Skeletal muscle satellite cell (primary cell): ENCODE measurements at regions not wholly inside any gene's neighbourhood (a gene's known extent, or its start where the extent isn't known, plus 50 kb on each side); places are given as distances from the start of the nearest gene placed in this dataset.

Source experiments
- H3K27me3 ChIP-seq: 2 replicates; pipeline ENCODE4 v1.7.0; 2013; ENCODE audit warnings: low read length; ENCODE audit not compliant: control insufficient read depth, insufficient read depth
- H3K36me3 ChIP-seq: 2 replicates; pipeline ENCODE4 v1.7.0; 2013; ENCODE audit warnings: mild to moderate bottlenecking, control low read depth, low read length; ENCODE audit not compliant: insufficient read depth
- H3K4me1 ChIP-seq: 2 replicates; pipeline ENCODE4 v1.7.0; 2013; ENCODE audit warnings: low read length; ENCODE audit not compliant: control insufficient read depth, insufficient read depth
- H3K4me2 ChIP-seq: 2 replicates; pipeline ENCODE4 v1.7.0; 2013; ENCODE audit warnings: mild to moderate bottlenecking, low read length
- H3K4me3 ChIP-seq: 2 replicates; pipeline ENCODE4 v1.7.0; 2013; ENCODE audit warnings: low read length
- H3K9ac ChIP-seq: 2 replicates; pipeline ENCODE4 v1.7.0; 2013; ENCODE audit warnings: mild to moderate bottlenecking, low read depth, low read length, moderate library complexity
- H3K9me3 ChIP-seq: replicated peaks from 2 replicates; pipeline ENCODE4 v1.7.0; 2013; ENCODE audit warnings: mild to moderate bottlenecking, control low read depth, low read length

DNA sequence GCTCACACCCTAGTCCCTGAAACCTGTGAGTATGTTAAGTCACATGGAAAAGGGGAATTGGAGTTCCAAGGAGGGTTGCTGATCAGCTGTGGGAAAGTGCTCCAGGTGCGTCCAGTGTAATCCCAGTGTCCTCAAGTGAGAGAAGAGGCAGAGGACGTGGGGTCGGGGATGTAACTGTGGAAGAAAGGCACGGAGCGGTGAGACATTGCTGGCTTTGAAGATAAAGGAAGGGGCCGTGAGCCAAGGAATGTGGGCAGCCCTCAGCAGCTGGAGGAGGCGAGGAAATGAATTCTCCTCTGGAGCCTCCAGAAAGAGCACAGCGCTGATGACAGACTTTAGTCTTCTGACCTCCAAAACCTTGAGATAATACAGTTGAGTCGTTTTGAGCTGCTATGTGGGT, 191.6 kb upstream of the TMEM132C start:
- Histone ChIP-seq H3K9ac (no peak overlapping the region), H3K9me3 (no peaks in the 10 kb centered on the region), H3K4me2 (no peak overlapping the region), H3K4me1 (peaks cover 29% of the 10 kb centered on the region), H3K27me3 (no peaks in the 10 kb centered on the region), H3K4me3 (no peak overlapping the region), H3K36me3 (no peaks in the 10 kb centered on the region)

DNA sequence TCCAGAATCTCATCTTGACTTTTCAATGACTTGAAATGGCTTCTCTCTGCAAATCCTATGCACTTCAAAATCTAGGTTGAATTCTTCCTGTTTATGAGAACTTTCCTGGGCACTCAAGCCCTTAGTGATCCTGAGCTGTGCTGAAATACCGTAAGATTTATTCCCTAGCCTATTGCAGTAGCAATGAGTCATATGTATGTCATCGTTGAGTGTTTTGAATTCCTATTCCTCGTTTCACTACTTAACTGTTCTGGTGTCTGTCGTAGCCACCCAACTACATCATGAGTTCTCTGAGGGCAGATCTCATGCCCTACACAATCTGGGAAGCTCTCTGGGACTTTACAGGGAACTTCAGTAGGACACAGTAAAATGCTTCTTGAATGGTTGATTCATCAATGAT, 190.8 kb upstream of the TMEM132C start:
- no peak overlapping the region for H3K9ac ChIP-seq
- H3K4me1 ChIP-seq, result peaks cover 29% of the 10 kb centered on the region
- no peak overlapping the region for H3K4me2 ChIP-seq
- no peaks in the 10 kb centered on the region for H3K36me3 ChIP-seq
- H3K27me3 ChIP-seq, result no peaks in the 10 kb centered on the region
- H3K9me3 ChIP-seq, result no peaks in the 10 kb centered on the region
- no peak overlapping the region for H3K4me3 ChIP-seq

DNA sequence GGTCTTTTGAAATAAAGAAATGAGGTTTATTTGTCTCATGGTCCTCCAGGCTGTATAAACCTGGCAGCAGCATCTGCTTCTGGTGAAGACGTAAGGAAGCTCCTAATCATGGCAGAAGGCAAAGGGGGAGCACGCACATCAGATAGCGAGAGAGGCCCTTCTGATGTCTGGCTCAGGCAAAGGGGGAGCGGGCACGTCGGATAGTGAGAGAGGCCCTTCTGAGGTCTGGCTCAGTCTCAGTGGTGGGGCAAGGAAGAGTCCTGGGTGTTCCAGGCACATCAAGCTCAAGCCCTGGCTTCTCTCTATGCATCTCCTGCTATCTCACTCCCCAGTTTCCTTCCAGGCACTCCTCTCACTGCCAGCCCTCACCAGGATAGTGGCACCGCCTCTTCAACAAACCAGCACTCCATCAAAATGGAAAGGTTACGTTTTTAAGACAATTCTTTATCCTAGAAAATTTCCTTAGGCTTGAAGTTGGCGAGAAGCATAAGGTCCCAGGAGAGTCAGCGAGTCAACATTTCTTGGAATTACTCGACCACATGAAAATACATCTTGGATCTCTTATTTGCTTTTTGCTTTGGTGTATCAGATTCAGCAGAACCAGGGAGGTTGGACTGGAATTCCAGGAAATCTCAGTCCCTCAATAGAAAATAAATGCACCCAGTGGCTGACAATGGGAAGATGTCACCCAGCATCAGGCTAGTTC, 189.6 kb upstream of the TMEM132C start:
- H3K9ac ChIP-seq, result no peak overlapping the region
- H3K36me3 ChIP-seq, result no peaks in the 10 kb centered on the region
- H3K4me3 ChIP-seq, result no peak overlapping the region
- H3K27me3 ChIP-seq, result no peaks in the 10 kb centered on the region
- no peaks in the 10 kb centered on the region for H3K9me3 ChIP-seq
- H3K4me2 ChIP-seq, result no peak overlapping the region
- H3K4me1 ChIP-seq, result peaks cover 29% of the 10 kb centered on the region

DNA sequence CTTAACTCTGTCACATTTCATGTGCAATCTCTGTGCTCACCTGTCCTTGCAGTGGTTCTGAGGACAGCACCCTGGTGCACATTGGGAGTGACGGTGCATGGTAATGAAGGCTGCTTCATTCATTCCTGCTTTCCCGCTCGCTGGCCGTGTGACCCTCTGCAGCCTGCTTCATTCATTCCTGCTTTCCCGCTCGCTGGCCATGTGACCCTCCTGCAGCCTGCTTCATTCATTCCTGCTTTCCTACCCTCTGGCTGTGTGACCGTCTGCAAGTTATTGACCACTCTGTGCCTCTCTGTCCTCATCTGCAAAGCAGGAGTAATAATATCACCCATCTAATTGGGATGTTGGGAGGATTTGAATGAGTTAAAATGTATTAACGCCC, 189.1 kb upstream of the TMEM132C start:
- H3K4me3 ChIP-seq, result no peak overlapping the region
- no peak overlapping the region for H3K4me2 ChIP-seq
- peaks cover 29% of the 10 kb centered on the region for H3K4me1 ChIP-seq
- no peak overlapping the region for H3K9ac ChIP-seq
- H3K36me3 ChIP-seq, result no peaks in the 10 kb centered on the region
- no peaks in the 10 kb centered on the region for H3K9me3 ChIP-seq
- no peaks in the 10 kb centered on the region for H3K27me3 ChIP-seq

DNA sequence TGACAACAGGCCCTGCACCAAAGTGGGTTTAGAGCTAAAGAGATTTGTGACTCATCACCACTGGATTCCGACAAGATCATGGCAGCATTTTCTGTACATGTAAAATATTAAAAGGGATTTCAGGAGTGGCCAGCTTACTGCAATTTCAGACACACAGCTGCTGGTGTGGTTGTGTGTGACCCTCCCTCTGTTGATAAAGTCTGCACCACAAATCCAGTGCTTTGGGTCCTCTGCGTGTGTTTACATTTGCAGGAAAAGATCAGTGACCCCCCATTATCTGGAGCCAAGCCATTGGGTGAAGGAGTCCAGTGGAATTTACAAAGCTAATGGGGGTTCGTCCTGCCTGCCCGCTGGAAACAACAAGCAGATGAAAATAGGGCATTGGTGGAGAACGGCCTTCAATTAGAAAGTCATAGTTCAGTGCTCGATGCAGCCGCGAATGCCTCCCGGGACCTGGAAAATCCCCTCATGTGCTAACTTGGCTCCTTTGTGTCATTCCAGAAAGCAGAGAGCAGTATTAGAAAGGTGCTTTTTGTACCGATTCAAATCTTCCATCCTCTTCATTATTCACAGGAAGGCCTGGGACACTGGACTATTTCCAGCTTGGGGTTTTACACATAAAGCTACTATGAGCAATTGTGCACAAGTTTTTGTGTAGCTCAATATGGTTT, 188.5 kb upstream of the TMEM132C start:
- H3K4me2 ChIP-seq, result no peak overlapping the region
- peaks cover 29% of the 10 kb centered on the region for H3K4me1 ChIP-seq
- no peaks in the 10 kb centered on the region for H3K36me3 ChIP-seq
- H3K4me3 ChIP-seq, result no peak overlapping the region
- no peaks in the 10 kb centered on the region for H3K9me3 ChIP-seq
- H3K27me3 ChIP-seq, result no peaks in the 10 kb centered on the region
- H3K9ac ChIP-seq, result no peak overlapping the region

DNA sequence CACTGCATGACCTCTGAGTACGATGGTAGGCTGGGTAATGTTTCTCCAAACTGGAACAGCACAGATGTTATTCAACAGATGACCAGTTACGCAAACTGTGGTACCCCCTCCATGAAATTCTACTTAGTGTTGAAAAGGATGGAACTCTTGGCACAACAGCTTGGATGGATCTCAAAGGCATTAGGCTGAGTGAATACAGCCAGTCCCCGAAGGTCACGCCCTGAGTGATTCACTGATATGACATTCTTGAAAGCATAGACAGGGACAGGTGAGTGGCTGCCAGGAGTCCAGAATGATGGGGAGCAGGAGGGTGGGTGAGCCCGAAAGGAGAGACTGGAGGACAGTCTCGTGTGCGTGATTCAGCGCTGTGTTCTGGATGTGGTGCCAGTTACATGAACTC, 187.5 kb upstream of the TMEM132C start:
- Histone ChIP-seq H3K9ac (no peak overlapping the region), H3K27me3 (no peaks in the 10 kb centered on the region), H3K4me3 (no peak overlapping the region), H3K36me3 (no peaks in the 10 kb centered on the region), H3K4me1 (peaks cover 29% of the 10 kb centered on the region), H3K4me2 (no peak overlapping the region), H3K9me3 (no peaks in the 10 kb centered on the region)

DNA sequence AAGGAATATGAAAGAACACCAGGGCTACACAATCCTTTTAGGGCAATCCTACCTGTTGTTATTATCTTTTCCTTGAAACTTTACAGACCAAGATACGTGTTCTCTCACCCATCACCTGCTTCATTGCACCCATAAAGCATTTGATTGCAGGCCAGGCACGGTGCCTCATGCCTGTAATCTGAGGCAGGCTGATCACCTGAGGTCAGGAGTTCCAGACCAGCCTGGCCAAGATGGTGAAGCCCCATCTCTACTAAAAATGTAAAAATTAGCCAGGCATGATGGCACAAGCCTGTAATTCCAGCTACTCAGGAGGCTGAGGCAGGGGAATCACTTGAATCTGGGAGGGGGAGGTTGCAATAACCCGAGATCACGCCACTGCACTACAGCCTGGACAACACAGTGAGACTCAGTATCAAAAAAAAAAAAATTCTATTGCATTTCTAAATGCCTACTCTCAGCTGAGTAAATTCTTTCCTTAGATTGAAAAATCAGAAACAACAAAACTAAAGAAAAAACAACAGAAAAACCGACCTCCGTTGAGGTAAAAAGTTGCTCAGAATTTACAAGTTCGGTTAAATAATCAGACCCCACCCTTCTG, 183.7 kb upstream of the TMEM132C start:
- H3K4me3 ChIP-seq, result no peak overlapping the region
- H3K4me1 ChIP-seq, result peaks cover 11% of the 10 kb centered on the region
- H3K4me2 ChIP-seq, result no peak overlapping the region
- no peaks in the 10 kb centered on the region for H3K36me3 ChIP-seq
- H3K9me3 ChIP-seq, result no peaks in the 10 kb centered on the region
- H3K9ac ChIP-seq, result no peak overlapping the region
- no peaks in the 10 kb centered on the region for H3K27me3 ChIP-seq

DNA sequence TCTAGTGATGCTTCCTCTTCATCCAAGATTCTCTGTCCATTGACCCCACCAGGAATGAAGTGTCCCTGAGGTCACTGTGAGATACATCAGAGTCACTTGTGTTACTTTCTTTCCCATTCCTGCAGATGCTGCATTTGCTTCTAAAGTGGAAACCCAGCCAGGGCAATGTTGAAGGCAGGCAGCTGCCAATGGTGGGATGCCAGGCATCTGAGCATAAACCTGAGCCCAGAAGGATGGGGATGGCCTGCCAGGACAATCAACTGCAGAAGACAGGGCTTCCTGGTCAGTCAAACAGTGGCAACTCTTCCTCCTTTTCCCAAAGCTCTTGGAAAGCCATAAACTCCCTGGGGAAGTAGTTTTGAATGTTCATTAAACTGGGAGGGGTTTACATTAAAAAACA, 178.0 kb upstream of the TMEM132C start:
- H3K4me2 ChIP-seq, result no peak overlapping the region
- no peak overlapping the region for H3K4me3 ChIP-seq
- no peak overlapping the region for H3K9ac ChIP-seq
- no peaks in the 10 kb centered on the region for H3K27me3 ChIP-seq
- H3K9me3 ChIP-seq, result no peaks in the 10 kb centered on the region
- H3K36me3 ChIP-seq, result no peaks in the 10 kb centered on the region
- no peaks in the 10 kb centered on the region for H3K4me1 ChIP-seq

DNA sequence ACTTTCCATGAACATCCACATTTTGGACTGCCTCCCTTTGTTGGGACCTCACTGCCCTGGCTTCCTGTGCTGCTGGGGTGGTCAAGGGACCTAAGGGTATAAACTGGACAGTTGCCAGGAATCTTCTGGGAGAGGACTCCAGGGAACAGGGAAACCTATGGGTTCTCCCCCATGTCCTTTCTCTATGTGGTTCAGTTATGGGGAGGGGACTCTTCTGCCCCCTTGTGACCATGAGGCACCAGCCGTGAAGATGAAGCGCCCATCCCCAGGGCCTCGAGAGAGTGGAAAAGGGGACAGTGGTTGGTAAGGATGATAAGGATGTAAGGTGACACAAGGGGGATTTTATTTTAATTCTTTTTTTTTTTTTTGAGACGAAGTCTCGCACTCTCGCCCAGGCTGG, 177.0 kb upstream of the TMEM132C start:
- no peaks in the 10 kb centered on the region for H3K4me1 ChIP-seq
- H3K4me2 ChIP-seq, result no peak overlapping the region
- H3K4me3 ChIP-seq, result no peak overlapping the region
- no peak overlapping the region for H3K9ac ChIP-seq
- H3K9me3 ChIP-seq, result no peaks in the 10 kb centered on the region
- H3K27me3 ChIP-seq, result no peaks in the 10 kb centered on the region
- no peaks in the 10 kb centered on the region for H3K36me3 ChIP-seq

DNA sequence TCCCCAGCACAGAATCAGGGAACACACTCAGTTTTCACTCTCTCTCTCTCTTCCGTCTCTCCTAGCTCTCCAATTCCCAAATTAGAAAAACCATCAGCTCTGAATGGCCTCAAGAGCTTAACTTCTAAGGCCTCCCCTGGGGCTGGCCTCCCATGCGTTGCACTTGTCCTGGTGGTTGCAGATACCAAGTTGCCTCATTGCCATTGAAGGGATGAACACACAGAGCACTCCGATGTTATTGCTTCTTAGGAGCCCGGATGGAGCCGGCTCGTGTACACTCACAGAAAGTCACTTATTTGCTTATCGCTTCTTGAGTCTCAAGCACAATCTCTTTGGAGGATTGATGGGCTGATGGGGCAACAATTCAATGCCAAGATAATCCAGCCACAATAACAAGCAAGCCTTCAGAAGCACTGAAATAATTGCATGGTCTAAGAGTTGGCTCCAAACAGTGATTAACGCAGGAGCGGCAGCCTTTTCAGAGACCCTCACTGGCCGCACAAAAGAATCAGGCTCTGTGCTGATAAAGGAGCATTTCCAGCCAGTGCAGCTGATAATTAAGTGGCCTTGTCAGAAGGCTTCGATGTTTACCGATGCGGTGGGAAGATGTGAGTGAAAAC, 175.8 kb upstream of the TMEM132C start:
- Histone ChIP-seq H3K27me3 (no peaks in the 10 kb centered on the region), H3K4me1 (no peaks in the 10 kb centered on the region), H3K4me3 (no peak overlapping the region), H3K4me2 (no peak overlapping the region), H3K9me3 (no peaks in the 10 kb centered on the region), H3K9ac (no peak overlapping the region), H3K36me3 (no peaks in the 10 kb centered on the region)

DNA sequence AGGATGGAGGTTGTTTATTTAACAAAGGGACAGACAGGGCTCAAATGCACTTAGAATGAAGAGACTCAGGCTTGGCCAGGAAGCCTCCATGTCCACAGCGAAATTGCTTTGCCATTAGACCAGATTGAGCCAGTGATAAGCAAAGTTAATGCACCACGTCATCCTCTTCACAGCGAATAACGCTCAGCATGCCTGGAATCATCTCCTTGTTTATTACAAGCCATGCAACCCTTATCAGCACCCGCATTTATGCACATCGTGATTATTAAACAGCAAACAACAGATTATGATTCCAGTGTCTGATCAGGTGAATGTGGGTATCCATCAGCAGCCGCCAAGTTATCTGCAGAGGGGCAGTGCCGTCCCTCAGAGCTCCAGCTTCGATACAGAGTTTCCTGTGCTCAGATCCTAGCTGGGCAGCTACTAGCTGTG, 175.0 kb upstream of the TMEM132C start:
- Histone ChIP-seq H3K4me2 (no peak overlapping the region), H3K4me3 (no peak overlapping the region), H3K9ac (no peak overlapping the region), H3K4me1 (no peaks in the 10 kb centered on the region), H3K9me3 (no peaks in the 10 kb centered on the region), H3K27me3 (no peaks in the 10 kb centered on the region), H3K36me3 (no peaks in the 10 kb centered on the region)
